HCT116 (cell line): ENCODE measurements at regions not wholly inside any gene's neighbourhood (a gene's known extent, or its start where the extent isn't known, plus 50 kb on each side); places are given as distances from the start of the nearest gene placed in this dataset.

ENCODE experiments used
- ATAC-seq: fragments of 200-7000 bp; cut with Tn5 transposase; 2 replicates; pipeline ENCODE4 v1.9.1; 2020; ENCODE audit warnings: mild to moderate bottlenecking, moderate library complexity
- BruUV-seq: library from RNA; stranded (reverse); fragments of 400-500 nt; replicated peaks from 2 replicates; lab custom pipeline; 2021; lab: Mats Ljungman, UMichigan
- CTCF ChIA-PET: fragments of 300-600 bp; sonication (Branson Sonifier 250); formaldehyde crosslinking; loops from one replicate; lab custom pipeline; 2021; ENCODE audit warnings: antibody characterized with exemption; lab: Charles Lee
- POLR2A ChIA-PET: fragments of 300-600, 350-600 bp; sonication (Branson Sonifier 250); formaldehyde crosslinking; loops from one replicate; lab custom pipeline; 2021; ENCODE audit warnings: antibody characterized with exemption; lab: Charles Lee
- RAD21 ChIA-PET, 2 experiments: fragments of 300-600 bp; sonication (Branson Sonifier 250); formaldehyde crosslinking; loops; one replicate each; lab custom pipeline; 2023; ENCODE audit warnings: low total read pairs in 2 of 2; ENCODE audit not compliant: uncharacterized antibody in 2 of 2, unreplicated experiment in 2 of 2, low non-redundant PET in 1 of 2; lab: Charles Lee
- DNase-seq: peaks from one replicate; pipeline ENCODE4 v3.0.0-alpha.2; 2010; ENCODE audit warnings: low read depth, low spot score
- H2AFZ ChIP-seq: fragments of 200-600 bp; shearing (Covaris generic), sonication (generic); 2 replicates; pipeline ENCODE4 v1.6.1; 2017; ENCODE audit warnings: low read depth, mixed run types, mixed read lengths, antibody characterized with exemption, low read length; ENCODE audit not compliant: poor library complexity, severe bottlenecking
- H3K27ac ChIP-seq: 2 replicates; pipeline ENCODE4 v1.5.1; 2012; ENCODE audit warnings: low read depth, low read length
- H3K27me3 ChIP-seq: fragments of 200-600 bp; sonication (generic); 2 replicates; pipeline ENCODE4 v1.6.1; 2016; ENCODE audit warnings: mixed run types, low read length, mixed read lengths; ENCODE audit not compliant: insufficient read depth
- H3K36me3 ChIP-seq, 2 experiments: fragments of 200-500 bp in 1 of 2; fragments of 200-600 bp in 1 of 2; sonication (Bioruptor generic) in 1 of 2; sonication (generic) in 1 of 2; 2 replicates each; pipeline versions ENCODE4 v1.5.1 to v1.6.1; 2014 to 2016; ENCODE audit warnings: low read length in 2 of 2, inconsistent platforms in 1 of 2, mixed read lengths in 1 of 2, mixed run types in 1 of 2; ENCODE audit not compliant: insufficient read depth in 2 of 2, control insufficient read depth in 1 of 2
- H3K4me1 ChIP-seq, 2 experiments: fragments of 200-600 bp in 1 of 2; sonication (generic) in 1 of 2; 2 replicates each; pipeline versions ENCODE4 v1.5.1 to v1.6.1; 2012 to 2017; ENCODE audit warnings: low read length in 2 of 2, inconsistent platforms in 1 of 2, mild to moderate bottlenecking in 1 of 2, mixed read lengths in 1 of 2, mixed run types in 1 of 2, moderate library complexity in 1 of 2; ENCODE audit not compliant: insufficient read depth in 2 of 2, control insufficient read depth in 1 of 2
- H3K4me2 ChIP-seq: fragments of 200-600 bp; sonication (generic); 2 replicates; pipeline ENCODE4 v1.6.1; 2017; ENCODE audit warnings: mixed run types, low read length, mixed read lengths
- H3K4me3 ChIP-seq, 2 experiments: fragments of 200-600 bp in 1 of 2; sonication (generic) in 1 of 2; replicated peaks in 1 of 2; 2 replicates each; pipeline ENCODE4 v1.5.1; 2011 to 2016; ENCODE audit warnings: low read length in 2 of 2, control low read depth in 1 of 2, low read depth in 1 of 2, mild to moderate bottlenecking in 1 of 2, mixed read lengths in 1 of 2, mixed run types in 1 of 2
- H3K79me2 ChIP-seq: fragments of 200-600 bp; sonication (generic); 2 replicates; pipeline ENCODE4 v1.6.1; 2017; ENCODE audit warnings: mild to moderate bottlenecking, mixed run types, low read length, moderate library complexity, mixed read lengths; ENCODE audit not compliant: insufficient read depth
- H3K9ac ChIP-seq: fragments of 200-600 bp; sonication (generic); 2 replicates; pipeline ENCODE4 v1.6.1; 2016; ENCODE audit warnings: low read length, mixed read lengths
- H3K9me2 ChIP-seq: fragments of 200-600 bp; sonication (generic), shearing (Covaris generic); 2 replicates; pipeline ENCODE4 v1.6.1; 2017; ENCODE audit warnings: mixed run types, mild to moderate bottlenecking, moderate library complexity; ENCODE audit not compliant: insufficient read depth
- H3K9me3 ChIP-seq, 2 experiments: fragments of 200-500 bp in 1 of 2; fragments of 200-600 bp in 1 of 2; sonication (Bioruptor generic) in 1 of 2; sonication (generic) in 1 of 2; 2 replicates each; pipeline ENCODE4 v1.6.1; 2014 to 2017; ENCODE audit warnings: low read length in 2 of 2, mixed read lengths in 2 of 2, inconsistent platforms in 1 of 2, low read depth in 1 of 2, mild to moderate bottlenecking in 1 of 2, mixed run types in 1 of 2, moderate library complexity in 1 of 2; ENCODE audit not compliant: control insufficient read depth in 1 of 2, insufficient read depth in 1 of 2
- H4K20me1 ChIP-seq: fragments of 200-600 bp; sonication (generic), shearing (Covaris generic); 2 replicates; pipeline ENCODE4 v1.6.1; 2017; ENCODE audit warnings: mixed run types, mild to moderate bottlenecking, moderate library complexity; ENCODE audit not compliant: insufficient read depth
- CEBPB ChIP-seq: IDR thresholded peaks from 2 replicates; pipeline ENCODE4 v1.6.1; 2012; ENCODE audit warnings: low read depth
- CTCF ChIP-seq, 3 experiments: fragments of 200-600 bp in 1 of 3; sonication (generic) in 1 of 3; IDR thresholded peaks in 2 of 3; conservative IDR thresholded peaks in 1 of 3; 2 replicates each; pipeline ENCODE4 v1.5.1; 2012 to 2017; ENCODE audit warnings: low read depth in 2 of 3, low read length in 2 of 3, antibody characterized with exemption in 1 of 3, borderline replicate concordance in 1 of 3, control low read depth in 1 of 3, mild to moderate bottlenecking in 1 of 3, mixed read lengths in 1 of 3, mixed run types in 1 of 3, moderate library complexity in 1 of 3; ENCODE audit not compliant: insufficient read depth in 1 of 3
- EGR1 ChIP-seq: IDR thresholded peaks from 2 replicates; pipeline ENCODE4 v1.6.1; 2012; ENCODE audit warnings: low read depth
- EZH2 ChIP-seq: fragments of 200-600 bp; sonication (generic); IDR thresholded peaks from 2 replicates; pipeline ENCODE4 v1.6.1; 2017; ENCODE audit warnings: antibody characterized with exemption, mixed run types
- FOSL1 ChIP-seq: IDR thresholded peaks from 2 replicates; pipeline ENCODE4 v1.6.1; 2012; ENCODE audit warnings: low read depth
- POLR2A ChIP-seq: IDR thresholded peaks from 2 replicates; pipeline ENCODE4 v1.7.0; 2011; ENCODE audit warnings: borderline replicate concordance; ENCODE audit not compliant: insufficient read depth, insufficient read length; ENCODE audit errors: extremely low read depth
- POLR2AphosphoS5 ChIP-seq: IDR thresholded peaks from 2 replicates; pipeline ENCODE4 v1.6.1; 2011; ENCODE audit warnings: mild to moderate bottlenecking, low read depth, low read length, moderate library complexity
- SIN3A ChIP-seq: IDR thresholded peaks from 2 replicates; pipeline ENCODE4 v1.6.1; 2012; ENCODE audit warnings: low read depth
- SP1 ChIP-seq: IDR thresholded peaks from 2 replicates; pipeline ENCODE4 v1.6.1; 2012; ENCODE audit warnings: low read depth
- SRF ChIP-seq: IDR thresholded peaks from 2 replicates; pipeline ENCODE4 v1.6.1; 2012; ENCODE audit warnings: low read depth
- TCF7L2 ChIP-seq: IDR thresholded peaks from 2 replicates; pipeline ENCODE4 v1.7.0; 2011; ENCODE audit warnings: borderline replicate concordance, inconsistent platforms; ENCODE audit not compliant: insufficient read depth, insufficient read length; ENCODE audit errors: extremely low read depth
- YY1 ChIP-seq: IDR thresholded peaks from 2 replicates; pipeline ENCODE4 v1.6.1; 2011; ENCODE audit warnings: low read length, low read depth, moderate library complexity, mild to moderate bottlenecking; ENCODE audit not compliant: insufficient replicate concordance; ENCODE audit errors: extremely low read depth
- ZBTB33 ChIP-seq: IDR thresholded peaks from 2 replicates; pipeline ENCODE4 v1.6.1; 2011; ENCODE audit warnings: mild to moderate bottlenecking, low read length, moderate library complexity; ENCODE audit not compliant: insufficient replicate concordance; ENCODE audit errors: extremely low read depth
- ZNF274 ChIP-seq: fragments of 200-500 bp; sonication (Bioruptor generic); IDR thresholded peaks from 2 replicates; pipeline ENCODE4 v1.6.1; 2014; ENCODE audit warnings: mild to moderate bottlenecking, low read depth, low read length, inconsistent platforms
- intact Hi-C: fragments of 100-400 bp; cut with micrococcal nuclease; formaldehyde crosslinking; loops from 2 replicates; pipeline ENCODE4 v1.10.0; 2022

- ChIA-PET CTCF (no interaction called here), RAD21 (no interaction called here), POLR2A (no interaction called here)
- H3K36me3 ChIP-seq = no peaks in the 10 kb centered on the region
- no peaks in the 10 kb centered on the region for H3K9me2 ChIP-seq
- no peak overlapping the region for H3K9ac ChIP-seq
- no peaks in the 10 kb centered on the region for H3K9me3 ChIP-seq
- no peak for ATAC-seq
- H3K79me2 ChIP-seq = no peaks in the 10 kb centered on the region
- H3K27ac ChIP-seq = no peak overlapping the region
- no peaks in the 10 kb centered on the region for H3K4me1 ChIP-seq
- DNase-seq = no peak
- H2AFZ ChIP-seq = no peak overlapping the region
- no TSS peak for BruUV-seq
- intact Hi-C loops = no loop called here
- H3K4me2 ChIP-seq = no peak overlapping the region
- TF ChIP-seq POLR2A = no peak
- TF ChIP-seq SP1 = no peak
- no peak for TF ChIP-seq ZNF274
- TF ChIP-seq SRF = no peak
- TF ChIP-seq EGR1 = no peak
- no peak for TF ChIP-seq FOSL1
- no peaks in the 10 kb centered on the region for H4K20me1 ChIP-seq
- no peak overlapping the region for H3K4me3 ChIP-seq
- no peaks in the 10 kb centered on the region for H3K27me3 ChIP-seq
These were observed 107.8 kb upstream of the TENT5D start for GRCh38 chrX:80312448-80312847.

- no peaks in the 10 kb centered on the region for H3K79me2 ChIP-seq
- H3K9ac ChIP-seq = no peak overlapping the region
- H3K27ac ChIP-seq = no peak overlapping the region
- H3K4me3 ChIP-seq = no peak overlapping the region
- H3K4me1 ChIP-seq = no peaks in the 10 kb centered on the region
- ATAC-seq (no peak), DNase-seq (no peak)
- no peaks in the 10 kb centered on the region for H3K36me3 ChIP-seq
- no peaks in the 10 kb centered on the region for H3K9me3 ChIP-seq
- H4K20me1 ChIP-seq = no peaks in the 10 kb centered on the region
- intact Hi-C loops = no loop called here
- no peaks in the 10 kb centered on the region for H3K27me3 ChIP-seq
- BruUV-seq = no TSS peak
- TF ChIP-seq TCF7L2 = no peak
- TF ChIP-seq CTCF (IDR thresholded peaks at IDR 0.05 in 2 of 3, conservative IDR thresholded peaks at IDR 0.05 in 1 of 3; ENCODE audit: borderline replicate concordance in 1 of 3, insufficient read depth in 1 of 3, low read depth in 2 of 3, low read length in 2 of 3) = no peak
- no peak for TF ChIP-seq YY1
- no peak for TF ChIP-seq ZBTB33
- TF ChIP-seq ZNF274 = no peak
- no peak for TF ChIP-seq EZH2
- no peak for TF ChIP-seq POLR2AphosphoS5
- TF ChIP-seq SIN3A = no peak
- TF ChIP-seq SP1 = no peak
- no peak for TF ChIP-seq CEBPB
- no peak for TF ChIP-seq SRF
- no peak overlapping the region for H3K4me2 ChIP-seq
- POLR2A ChIA-PET = no interaction called here
- RAD21 ChIA-PET = no interaction called here
- H3K9me2 ChIP-seq = no peaks in the 10 kb centered on the region
- CTCF ChIA-PET = no interaction called here
- H2AFZ ChIP-seq = no peak overlapping the region
These were observed 103.7 kb upstream of the TENT5D start for GRCh38 chrX:80316526-80316925.
